ENCODE measurements at regions not wholly inside any gene's neighbourhood (a gene's known extent, or its start where the extent isn't known, plus 50 kb on each side); places are given as distances from the start of the nearest gene placed in this dataset.

DNA sequence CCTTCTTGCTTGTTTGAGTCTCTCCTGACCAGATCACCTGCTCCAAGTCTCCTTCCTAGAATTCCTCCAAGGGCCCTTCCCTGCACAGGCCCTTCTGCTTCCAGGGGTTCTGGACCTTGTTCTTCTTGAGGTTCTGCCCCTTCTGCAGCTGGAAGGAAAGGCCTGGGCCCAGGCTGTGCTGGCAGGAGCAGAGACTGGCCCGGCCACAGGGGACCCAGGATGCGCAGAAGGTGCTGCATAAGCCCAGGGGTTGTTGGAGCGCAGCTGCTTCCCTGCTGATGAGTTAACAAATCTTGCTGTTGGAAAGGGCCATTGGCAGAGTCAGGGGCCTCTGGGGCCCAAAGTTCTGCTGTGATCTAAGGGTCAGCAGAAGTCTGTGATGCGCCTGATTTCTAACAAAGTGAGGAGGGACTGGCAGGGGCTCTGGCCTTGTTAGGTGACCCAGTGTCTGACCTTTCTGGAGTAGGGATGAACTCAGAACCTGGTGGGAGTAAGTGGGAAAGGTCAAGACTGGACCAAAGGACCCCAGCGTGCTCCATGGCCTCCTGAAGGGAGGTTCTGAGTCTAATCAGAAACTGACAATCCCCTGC is 509.8 kb downstream of the PTPRU start:
- DNase-seq = no peak

DNA sequence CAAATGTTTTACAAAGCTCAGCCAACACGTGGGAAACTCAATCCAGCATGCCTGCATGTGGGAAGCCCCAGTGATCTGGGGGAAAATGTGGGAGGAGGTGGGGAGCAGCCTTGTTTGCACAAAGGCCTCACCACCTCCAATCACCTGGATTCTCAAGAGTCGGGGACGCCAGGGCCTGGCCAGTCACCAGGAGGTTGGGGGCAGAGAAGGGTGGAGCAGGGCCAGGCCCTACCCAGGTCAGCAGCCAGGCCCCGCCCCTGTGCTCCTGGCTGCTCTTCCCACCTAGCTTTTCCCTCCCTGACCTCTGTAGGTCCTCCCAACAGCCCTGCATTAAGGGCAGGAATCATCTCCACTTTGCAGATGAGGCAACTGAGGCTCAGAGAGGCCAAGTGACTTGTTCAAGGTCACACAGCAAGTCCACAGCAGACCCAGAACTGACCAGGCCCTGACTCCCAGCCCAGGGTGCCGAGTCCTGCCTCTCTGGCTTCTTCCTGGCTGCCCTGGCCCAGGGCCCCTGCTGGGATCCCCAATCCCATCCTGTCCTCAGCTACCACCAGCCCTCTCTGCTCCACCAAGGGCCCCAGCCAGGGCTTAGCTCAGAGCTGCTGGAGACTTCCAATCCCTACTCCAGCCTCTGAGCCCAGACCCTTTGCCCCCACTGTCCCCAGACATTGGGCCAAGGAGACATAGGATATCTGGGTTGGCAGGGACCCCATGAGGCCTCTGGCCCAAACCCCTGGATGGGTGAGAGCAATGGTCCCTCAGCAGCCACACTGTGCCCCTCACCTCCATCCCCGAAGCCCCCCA is 508.6 kb downstream of the PTPRU start:
- DNase-seq = no peak

DNA sequence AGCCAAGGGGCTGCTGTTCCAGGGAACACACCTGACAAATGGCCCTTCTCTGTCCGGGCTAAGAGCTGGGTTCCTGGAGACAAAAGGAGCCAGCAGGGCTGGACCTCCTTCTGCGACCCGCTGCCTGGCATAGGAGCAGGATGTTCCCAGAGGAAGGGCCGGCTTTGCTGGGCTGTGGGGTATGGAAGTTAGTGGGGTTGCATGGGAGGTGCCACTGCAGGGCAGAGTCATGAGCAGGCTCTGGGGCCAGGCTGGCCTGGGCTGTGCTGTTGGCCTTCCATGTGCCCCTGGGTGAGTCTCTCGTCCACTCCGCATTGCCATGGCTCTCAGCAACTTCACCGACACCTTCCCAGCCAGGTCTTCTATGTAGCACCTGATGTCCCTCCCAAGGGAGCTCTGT is 507.6 kb downstream of the PTPRU start:
- no peak for DNase-seq

DNA sequence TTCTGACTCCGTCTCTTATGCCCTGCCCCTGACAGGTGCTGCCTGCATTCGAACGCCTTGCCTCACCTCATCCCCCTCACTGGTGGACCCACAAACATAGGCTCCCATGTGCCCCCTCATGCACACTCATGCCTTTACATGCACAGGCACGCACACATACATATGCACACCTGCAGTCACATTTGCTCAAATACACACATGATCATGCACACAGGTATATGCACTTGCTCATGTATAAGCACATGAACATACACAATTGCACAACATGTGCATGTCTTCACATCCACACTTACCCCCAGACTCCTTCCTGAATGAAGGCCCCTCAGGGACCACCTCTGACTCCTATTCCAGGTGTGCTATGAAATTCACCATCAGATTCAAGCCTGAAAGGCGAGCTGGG is 506.9 kb downstream of the PTPRU start:
- no peak for DNase-seq

DNA sequence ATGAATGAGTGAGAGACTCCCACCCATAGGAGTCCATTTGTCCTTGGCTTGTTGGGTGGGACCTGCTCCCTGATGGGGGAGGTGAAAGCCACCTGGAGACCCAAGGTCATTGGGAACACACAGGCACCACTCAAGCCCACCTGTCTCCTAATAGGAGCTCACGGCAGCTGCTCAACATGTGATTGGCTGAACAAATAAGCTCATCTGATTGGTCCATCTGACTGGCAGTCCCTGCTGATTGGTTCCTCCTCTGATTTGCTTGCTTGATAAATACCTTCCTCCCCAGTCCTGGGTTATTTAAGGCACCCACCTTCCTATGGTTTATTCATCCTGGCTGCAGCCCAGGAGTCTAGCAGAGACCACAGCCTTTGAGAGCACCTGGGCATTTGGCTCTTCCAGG is 502.9 kb downstream of the PTPRU start:
- no peak for DNase-seq

DNA sequence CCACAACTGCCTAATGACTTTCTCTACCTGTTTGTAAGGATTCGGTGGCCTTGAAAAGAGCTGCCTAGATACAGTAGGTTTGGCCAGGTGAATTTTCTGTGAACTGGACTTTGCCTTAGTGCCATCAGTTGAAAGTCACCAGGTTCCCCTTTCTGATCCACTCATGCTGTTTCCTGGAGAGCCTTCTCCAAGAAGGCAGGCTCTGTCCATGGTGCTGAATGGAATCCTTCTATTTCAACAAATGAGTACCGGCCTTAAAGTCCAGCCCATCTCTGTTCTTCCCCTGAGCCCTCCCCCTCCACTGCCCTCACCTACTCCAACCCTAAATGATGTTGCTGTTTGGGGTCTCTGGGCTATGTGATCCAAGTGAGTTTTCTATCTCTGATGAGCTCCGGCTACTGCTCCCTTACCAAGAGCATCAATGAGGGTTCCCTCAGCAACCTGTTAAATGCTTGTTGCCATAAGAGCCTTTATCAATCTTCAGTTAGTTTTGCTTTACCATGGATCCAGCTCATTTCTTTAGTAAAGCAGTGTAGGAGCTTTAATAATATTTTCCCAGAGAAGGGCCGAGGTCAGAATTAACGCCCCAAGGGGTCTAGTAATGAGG is 500.4 kb downstream of the PTPRU start:
- DNase-seq = no peak

DNA sequence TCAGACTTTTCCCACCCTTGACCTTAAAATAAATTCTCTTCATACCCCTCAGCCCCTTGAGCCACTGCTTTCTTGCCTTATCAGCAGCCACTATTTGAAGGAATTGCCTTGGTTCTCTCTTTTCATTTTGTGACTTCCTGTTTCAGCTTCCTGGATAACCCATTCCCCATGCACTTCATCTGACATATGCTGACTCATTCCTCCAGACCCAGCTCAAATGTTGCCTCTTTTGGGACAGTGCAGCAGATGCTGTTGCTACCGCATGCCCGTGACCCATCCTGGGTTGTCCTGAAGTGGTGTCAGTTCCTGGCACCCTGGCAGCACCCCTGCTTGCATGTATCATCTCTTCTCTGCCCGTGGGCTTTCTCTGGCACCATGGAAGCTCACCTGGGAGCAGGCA is 496.1 kb downstream of the PTPRU start:
- no peak for DNase-seq

DNA sequence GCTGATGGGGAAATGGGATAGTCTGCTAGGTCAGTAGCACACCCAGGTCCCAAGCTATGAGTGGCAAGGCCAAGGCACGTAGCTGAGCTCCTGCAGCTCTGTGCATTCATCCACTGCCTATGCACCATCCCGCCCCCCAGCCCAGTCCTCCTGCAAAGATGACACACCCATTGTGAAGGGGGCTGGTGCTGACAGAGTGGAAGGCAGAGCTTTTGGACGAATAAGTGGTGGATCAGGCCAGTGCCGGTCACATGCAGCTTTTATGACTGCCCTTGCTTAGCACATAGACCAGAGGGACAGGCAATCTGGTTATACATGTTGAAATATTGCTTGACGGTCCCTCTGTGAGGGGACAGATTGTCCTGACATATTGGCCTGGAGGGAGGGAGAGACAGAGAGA is 494.3 kb downstream of the PTPRU start:
- DNase-seq = no peak

DNA sequence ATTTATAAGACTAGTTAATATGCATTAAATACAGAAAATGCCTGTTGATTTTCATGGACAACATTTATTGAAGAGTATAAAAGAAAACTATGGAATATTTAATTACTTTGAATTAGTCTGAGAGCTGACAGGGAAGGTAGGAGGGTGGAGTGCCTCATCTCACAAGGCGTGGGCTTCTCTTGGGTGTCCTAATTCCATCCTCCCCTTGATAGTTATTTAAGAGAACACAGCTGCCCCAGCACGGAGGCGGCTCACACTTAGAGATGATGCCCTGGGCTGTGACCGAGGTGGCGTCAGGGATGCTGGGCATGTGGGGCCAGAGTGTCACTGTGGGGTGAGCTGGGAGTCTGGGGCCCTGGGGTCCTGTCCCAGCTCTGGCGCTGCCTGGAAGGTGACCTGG is 493.0 kb downstream of the PTPRU start:
- DNase-seq = no peak

DNA sequence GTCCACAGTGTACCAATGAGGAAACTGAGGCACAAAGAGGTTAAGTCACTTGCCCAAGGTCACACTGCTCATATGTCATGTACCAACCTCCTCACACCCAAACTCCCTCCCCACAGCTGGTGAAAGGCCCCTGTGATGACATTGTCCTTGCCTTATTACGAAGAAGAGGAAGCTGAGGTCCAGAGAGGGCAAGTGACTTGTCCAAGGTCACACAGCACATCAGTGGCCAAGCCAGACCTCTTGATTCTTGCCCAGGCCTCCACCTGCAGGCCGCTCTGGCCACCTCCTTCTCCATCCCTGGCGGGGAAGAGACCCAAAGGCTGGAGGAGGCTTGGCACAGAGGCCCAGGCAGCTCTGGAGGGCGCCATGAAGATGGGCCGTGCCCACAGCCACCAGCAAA is 492.4 kb downstream of the PTPRU start:
- no peak for DNase-seq

DNA sequence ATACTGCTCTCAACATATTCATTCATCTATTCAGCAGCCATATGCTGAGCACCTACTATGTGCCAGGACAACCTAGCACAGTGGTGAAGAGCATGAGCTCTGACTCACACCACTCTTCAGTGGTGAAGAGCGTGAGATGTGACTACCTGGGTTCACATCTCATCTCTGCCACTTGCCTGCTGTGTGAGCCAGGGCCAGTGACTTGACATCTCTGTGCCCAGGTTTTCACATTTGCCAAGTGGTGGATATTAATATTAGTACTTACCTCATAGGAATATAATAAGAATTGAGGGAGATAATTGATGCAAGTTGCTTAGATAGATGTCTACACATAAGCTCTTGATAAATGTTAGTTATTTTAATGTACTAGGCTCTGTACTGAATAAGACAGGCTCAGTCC is 488.9 kb downstream of the PTPRU start:
- DNase-seq = no peak

DNA sequence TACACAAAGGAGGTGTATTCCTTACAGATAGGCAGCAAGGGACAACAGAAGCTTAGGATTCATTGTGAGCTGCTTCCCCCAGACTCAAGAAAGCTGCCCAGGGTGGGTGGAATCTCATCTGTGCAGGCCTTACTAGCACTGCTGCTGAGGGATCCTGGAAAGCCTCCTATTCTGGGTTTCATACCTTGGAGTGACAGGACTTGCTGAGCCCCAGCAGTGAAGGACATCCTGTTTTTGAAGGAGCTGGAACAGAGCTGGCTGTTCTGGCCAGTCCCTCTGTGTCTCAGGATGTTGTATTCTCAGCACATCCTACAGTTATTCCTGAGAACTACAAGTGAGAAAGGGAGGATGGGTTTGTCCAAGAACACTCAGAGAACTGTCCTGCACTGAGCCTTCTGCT is 486.3 kb downstream of the PTPRU start:
- DNase-seq = no peak

DNA sequence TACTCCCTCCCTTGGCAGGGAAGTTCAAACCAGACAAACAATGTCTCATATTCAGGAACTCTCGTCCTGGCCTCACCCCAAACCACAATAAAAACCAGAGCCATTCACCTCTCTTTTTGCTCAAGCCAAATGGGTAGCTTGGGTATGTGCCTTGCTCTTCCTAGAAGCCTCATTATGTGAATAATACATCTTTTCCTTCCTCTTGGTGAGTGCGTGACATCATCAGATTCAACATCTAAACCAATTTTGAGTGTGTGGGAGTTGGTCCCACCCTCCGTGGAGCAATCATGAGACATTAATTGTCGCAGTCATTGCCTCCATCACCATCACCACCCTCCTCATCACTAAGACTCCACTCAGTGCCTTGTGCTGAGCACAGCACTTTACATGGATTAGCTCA is 482.9 kb downstream of the PTPRU start:
- no peak for DNase-seq

DNA sequence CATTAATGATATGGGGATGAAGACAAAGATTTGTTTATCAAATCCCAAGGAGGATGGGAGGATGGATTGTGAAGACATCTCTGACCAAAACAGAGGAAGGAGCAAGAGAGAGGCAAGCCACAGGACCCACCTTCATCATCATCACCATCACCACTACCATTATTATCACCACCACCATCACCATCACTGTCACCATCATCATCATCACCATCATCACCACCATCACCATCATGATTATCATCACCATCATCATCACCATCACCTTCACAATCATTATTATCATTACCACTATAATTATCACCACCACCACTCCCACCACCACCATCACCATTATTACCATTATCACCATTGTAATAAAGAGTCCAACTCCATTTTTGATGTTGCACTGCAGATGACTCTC is 482.5 kb downstream of the PTPRU start:
- no peak for DNase-seq

DNA sequence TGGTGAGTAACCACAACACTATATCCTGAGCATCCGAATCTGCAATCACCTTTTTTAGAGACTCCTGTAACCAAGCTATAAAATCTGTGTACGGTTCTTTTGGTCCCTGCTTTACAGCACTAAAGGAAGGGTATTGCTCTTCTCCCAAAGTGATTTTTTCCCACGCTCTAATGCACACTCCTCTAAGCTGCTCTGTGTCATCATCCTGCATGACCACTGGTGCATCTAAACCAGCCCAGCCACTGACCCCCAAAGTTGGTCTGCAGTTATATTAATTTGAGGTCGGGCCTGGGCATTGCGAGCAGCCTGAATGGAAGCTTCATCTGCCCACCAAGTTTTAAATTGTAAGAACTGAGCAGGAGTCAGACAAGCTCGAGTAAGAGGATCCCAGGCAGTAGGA is 480.0 kb downstream of the PTPRU start:
- DNase-seq = no peak

DNA sequence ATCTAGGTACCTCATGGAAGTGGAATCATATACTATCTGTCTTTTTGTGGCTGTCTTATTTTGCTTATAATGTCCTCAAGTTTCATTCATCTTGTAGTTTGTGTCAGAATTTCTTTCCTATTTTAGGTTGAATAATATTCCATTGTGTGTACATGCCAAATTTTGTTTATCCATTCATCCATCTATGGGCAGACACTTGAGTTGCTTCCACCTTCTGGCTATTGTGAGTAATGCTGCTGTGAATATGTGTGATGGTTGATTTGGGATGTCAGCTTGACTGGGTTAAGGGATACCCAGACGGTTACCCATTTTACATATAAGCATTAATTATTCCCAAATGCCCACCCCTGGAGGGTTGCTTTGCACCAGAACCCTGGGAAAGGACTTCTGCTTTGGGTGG is 477.5 kb downstream of the PTPRU start:
- no peak for DNase-seq

DNA sequence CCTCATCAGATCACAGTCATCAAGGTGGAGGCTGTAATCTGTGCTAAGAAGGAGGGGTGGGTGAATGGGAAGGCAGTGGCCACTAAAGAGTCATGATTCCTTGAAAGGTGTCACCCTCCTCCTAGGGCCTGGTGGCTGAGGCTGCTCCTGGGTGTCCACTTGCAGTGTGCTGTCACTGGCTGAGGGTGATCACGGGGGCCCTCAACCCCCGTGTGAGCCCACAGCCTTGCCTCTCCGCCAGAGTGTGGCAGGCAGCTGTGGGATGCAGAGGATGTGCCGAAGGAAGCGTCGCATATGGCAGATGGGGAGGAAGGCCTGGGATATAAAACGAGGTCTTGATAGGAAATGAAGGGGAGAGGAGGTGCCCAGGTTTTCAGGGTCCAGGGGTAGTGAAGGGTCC is 476.5 kb downstream of the PTPRU start:
- no peak for DNase-seq

DNA sequence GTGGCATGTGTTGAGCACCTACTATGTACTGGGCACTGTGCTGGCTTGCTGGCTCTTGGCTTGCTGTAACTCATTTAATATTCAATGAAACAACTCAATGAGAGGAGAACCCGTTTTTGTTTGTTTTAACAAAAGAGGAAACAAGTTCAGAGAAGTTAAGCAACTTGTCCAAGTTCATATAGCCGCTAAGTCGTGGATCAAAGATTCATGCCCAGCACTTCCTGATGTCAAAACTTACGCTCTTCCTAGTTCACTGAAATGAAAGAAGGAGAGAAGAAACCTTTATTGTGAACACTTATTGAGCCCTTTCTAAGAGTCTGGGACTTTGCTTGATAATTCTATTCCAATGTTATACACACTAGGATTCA is 475.9 kb downstream of the PTPRU start:
- DNase-seq = no peak

DNA sequence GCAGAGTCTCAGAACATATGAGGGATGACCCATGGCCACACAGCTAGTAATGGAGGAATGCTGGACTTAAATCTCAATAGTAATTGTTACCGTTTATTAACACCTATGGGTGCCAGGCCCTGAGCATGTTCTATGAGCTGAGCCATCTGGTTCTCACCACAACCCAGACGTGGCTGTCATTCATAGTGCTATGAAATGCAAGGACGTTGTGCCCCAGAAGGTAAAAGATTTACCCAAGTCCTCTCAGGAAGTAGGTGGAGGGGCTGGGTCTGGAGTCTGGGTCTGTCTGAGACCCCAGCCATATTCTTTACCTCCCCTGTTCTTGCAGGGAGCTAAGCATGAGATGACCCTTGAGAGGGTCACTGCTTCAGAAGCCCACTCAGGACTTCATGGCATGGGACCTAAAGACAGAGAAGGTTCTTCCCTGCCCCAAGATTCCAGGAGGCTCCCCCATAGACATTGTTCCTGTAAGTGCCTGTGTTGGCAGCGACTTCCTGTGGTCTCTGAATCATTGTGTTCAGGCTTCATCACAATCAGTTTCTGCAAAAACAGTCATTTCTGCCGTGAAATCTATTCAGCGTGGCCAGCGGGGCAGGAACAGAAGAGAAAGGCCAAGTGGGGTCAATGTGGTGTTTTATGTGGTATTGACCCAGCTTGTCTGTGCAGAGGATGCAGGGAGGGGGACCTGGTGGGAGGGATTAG is 475.4 kb downstream of the PTPRU start:
- DNase-seq = no peak

DNA sequence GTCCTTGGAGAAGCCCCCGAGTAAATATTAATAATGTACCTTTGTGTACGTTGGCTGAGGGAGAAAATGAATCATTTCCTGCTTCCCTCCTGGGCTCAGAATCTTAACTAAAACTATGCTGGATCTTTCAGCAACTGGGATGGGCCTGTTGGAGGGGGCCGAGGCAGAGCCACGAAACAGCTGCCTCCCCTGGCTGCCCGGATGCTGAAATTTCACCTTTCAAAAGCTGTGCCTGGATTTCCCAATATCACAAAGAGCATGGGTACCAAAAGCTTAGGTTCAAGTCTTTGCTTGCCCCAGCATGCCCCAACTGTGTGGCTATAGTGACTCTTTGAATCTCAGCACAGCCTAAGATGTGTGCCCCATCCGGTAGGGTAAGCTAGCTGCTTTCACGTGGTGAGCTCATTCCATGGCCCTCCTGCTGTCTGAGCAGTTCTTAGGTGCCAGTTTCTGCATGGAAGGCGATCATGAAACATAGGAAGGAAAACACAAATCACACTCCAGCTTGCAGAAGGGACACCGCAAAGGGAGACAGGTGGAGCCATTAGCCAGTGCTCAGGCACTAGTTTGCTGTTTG is 473.5 kb downstream of the PTPRU start:
- DNase-seq = no peak

DNA sequence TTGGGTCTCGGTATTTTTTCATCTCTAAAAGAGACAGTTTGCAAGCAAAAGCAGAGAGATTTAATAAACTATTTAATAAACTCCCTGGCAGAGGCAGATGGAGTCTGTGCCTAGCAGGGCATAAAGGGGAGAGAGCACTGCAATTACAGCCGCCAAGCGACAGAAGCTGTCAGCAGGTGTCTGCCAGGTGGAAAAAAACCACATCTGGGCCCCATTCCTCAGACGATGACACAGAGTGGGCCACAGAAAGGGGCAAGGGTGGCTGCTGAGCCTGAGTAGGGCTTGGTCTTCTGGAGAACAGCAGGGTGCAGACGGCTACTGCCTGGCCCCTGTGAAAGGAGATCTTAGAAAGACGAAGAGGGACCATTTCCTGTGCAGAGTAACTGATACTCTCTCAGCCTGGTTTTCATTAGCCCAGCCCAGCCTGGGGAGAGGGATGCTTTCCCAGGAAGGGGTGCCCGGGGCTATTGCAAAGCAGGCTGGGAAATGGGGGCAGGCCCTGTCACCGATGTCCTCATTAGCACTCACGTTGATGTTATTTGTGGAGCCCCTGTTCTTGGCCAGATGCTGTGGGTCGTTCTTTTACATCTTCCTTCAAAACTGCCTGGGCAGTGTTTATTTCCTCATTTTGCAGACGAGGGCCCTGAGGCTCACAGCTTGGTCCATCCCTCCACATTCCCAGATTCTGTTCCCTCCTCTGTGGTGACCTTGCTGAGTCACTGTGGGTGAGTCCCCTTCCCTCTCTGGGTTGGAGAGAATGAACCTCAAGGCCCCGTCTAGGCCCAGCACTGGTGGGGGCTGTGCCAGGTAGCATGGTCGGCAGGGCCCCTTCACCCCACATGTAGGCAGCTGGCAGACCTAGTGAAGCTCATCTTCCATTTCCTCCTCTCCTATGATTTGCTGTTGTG is 472.7 kb downstream of the PTPRU start:
- DNase-seq = peak; percentile 12

DNA sequence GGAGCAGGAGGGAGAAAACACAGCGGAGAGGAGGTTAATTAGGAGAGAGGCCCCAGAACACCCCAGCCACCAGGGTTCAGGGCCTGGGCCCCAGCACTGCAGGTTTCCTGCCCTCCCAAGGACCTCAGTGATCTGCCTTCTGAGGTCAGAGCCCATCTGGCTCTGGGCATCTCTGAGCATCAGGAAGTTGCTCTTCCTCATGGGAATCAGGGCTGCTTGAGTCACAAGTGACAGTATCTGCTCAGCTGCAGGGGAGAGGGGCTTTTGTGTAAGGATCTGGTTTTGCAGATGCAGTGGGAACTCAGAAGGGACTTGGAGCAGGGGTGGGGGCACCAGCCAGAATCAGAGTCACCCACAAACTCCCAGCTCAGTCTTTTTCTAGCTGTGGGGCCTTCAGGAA is 472.1 kb downstream of the PTPRU start:
- DNase-seq = no peak

DNA sequence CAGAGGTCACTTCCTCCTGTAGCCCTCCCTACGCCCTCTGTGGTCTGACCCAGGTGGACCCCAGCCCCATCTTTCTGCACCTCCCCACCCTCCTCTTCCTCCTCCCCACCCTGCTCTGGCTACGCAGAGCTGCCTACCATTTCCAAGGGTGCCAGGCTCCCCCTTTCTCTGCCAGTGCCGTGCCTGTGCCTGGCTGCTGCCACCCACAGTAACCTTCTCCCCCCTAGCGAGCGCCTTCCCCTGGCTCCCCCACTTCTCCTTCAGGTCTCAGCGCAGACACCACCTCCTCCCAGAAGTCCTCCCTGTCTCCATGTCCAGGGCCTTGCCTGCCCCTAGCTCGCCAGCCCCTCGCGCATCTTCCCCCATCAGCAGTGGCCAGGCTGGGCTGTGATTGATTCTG is 471.5 kb downstream of the PTPRU start:
- DNase-seq = no peak

Measured in NCI-H524 treated with DMSO at 0.1 percent for 48 hours (cell line).